NOMO-1 (cell line): ENCODE measurements at regions not wholly inside any gene's neighbourhood (a gene's known extent, or its start where the extent isn't known, plus 50 kb on each side); places are given as distances from the start of the nearest gene placed in this dataset.

Experiments
- DNase-seq, 2 experiments: peaks; one replicate each; lab custom pipeline; 2025; ENCODE audit not compliant: unreplicated experiment in 2 of 2; lab: John Stamatoyannopoulos, UW

- DNase-seq = no peak
Measured at GRCh38 chr7:17719998-17720397, 220.3 kb downstream of the SNX13 start.

GRCh38 chr7:17721736-17722285, 218.5 kb downstream of the SNX13 start:
- DNase-seq = no peak

GRCh38 chr7:17722798-17723197, 217.5 kb downstream of the SNX13 start:
- DNase-seq = no peak

- peak; percentile 3 to 27 for DNase-seq
Measured at GRCh38 chr7:17725821-17726220, 214.5 kb downstream of the SNX13 start.

GRCh38 chr7:17732083-17732482, 208.2 kb downstream of the SNX13 start:
- DNase-seq = no peak
